DOHH2 (cell line): ENCODE measurements at regions not wholly inside any gene's neighbourhood (a gene's known extent, or its start where the extent isn't known, plus 50 kb on each side); places are given as distances from the start of the nearest gene placed in this dataset.

ENCODE experiments used
- EZH2phosphoT487 ChIP-seq: fragments of 200-600 bp; sonication (generic); IDR thresholded peaks from 2 replicates; pipeline ENCODE4 v1.6.1; 2017; ENCODE audit warnings: borderline replicate concordance, mild to moderate bottlenecking, antibody characterized with exemption, low read length, moderate library complexity, mixed read lengths
- TF ChIP-seq, protein P1 (sequence below): fragments of 200-600 bp; sonication (generic); IDR thresholded peaks from one replicate; pipeline ENCODE4 v1.5.1; 2014; ENCODE audit warnings: antibody characterized with exemption, mild to moderate bottlenecking, low read depth, low read length; ENCODE audit not compliant: poor library complexity, severe bottlenecking

DNA sequence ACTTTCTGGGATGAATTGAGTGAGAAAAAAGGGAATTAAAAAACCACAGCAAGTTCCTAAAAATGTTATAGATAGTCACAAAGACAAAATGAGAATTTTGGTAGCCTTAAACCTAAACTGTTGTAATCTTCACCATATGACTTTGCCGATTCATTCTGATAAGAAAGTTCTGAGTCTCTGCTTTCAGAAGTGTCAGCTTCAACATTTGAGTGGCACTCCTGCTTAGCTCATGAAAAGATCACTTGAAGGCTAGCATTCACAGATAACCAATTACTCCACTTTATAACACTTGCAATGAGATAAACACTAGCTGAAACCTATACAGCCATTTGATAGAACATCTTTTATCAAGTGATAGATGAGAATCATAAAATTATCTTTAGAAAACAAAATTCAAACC lies 288.1 kb upstream of the POU1F1 start:
- TF ChIP-seq, protein P1, sequence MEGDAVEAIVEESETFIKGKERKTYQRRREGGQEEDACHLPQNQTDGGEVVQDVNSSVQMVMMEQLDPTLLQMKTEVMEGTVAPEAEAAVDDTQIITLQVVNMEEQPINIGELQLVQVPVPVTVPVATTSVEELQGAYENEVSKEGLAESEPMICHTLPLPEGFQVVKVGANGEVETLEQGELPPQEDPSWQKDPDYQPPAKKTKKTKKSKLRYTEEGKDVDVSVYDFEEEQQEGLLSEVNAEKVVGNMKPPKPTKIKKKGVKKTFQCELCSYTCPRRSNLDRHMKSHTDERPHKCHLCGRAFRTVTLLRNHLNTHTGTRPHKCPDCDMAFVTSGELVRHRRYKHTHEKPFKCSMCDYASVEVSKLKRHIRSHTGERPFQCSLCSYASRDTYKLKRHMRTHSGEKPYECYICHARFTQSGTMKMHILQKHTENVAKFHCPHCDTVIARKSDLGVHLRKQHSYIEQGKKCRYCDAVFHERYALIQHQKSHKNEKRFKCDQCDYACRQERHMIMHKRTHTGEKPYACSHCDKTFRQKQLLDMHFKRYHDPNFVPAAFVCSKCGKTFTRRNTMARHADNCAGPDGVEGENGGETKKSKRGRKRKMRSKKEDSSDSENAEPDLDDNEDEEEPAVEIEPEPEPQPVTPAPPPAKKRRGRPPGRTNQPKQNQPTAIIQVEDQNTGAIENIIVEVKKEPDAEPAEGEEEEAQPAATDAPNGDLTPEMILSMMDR = no peak
- no peak for TF ChIP-seq EZH2phosphoT487
